ENCODE measurements at regions not wholly inside any gene's neighbourhood (a gene's known extent, or its start where the extent isn't known, plus 50 kb on each side); places are given as distances from the start of the nearest gene placed in this dataset.

DNA sequence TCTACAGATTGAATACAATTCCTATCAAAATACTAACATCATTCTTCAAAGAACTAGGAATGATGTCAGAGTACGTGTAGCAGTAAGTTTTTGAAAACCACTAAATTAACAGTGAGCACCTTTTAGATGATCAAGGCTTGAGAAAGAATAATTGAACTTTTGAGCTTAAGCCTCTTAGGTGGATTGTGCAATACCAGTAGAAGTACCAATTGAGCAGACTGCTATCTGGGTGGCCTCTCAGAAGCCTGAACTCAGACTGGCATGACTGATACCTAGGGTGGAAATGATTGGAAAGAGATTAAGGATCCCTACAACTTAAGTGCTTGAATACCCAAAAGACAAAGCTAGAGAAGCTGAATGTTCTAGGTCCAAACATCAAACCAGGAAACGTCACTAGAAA is 200.3 kb upstream of the GALNTL6 start:
- TF ChIP-seq CTCF (IDR thresholded peaks at IDR 0.05; ENCODE audit: control extremely low read depth in 1 of 3, insufficient read depth in 1 of 3, low read depth in 1 of 3, low read length in 3 of 3): no peak
- no peak for TF ChIP-seq POLR2A (IDR thresholded peaks at IDR 0.05; ENCODE audit: control extremely low read depth in 1 of 2, low read depth in 2 of 2, low read length in 2 of 2)
- no peak for TF ChIP-seq JUND (IDR thresholded peaks at IDR 0.05; ENCODE audit: low read length)
- no peak for TF ChIP-seq TAF1 (IDR thresholded peaks at IDR 0.05; ENCODE audit: low read depth, low read length)
- TF ChIP-seq POLR2AphosphoS5 (IDR thresholded peaks at IDR 0.05; ENCODE audit: low read depth, low read length): no peak
- no peak for TF ChIP-seq SIX5 (IDR thresholded peaks at IDR 0.05; ENCODE audit: low read depth, low read length)
- TF ChIP-seq KDM1A (IDR thresholded peaks at IDR 0.05; ENCODE audit: borderline replicate concordance, low read length): no peak
- TF ChIP-seq RNF2 (IDR thresholded peaks at IDR 0.05; ENCODE audit: borderline replicate concordance, low read depth, low read length, missing control alignments, poor library complexity, severe bottlenecking): no peak
- no peak for TF ChIP-seq EZH2 (IDR thresholded peaks at IDR 0.05; ENCODE audit: low read depth, low read length, severe bottlenecking)
- TF ChIP-seq PHF8 (conservative IDR thresholded peaks at IDR 0.05; ENCODE audit: low read depth, low read length): no peak
- no peak for TF ChIP-seq TEAD4 (IDR thresholded peaks at IDR 0.05; ENCODE audit: low read depth, low read length)
- TF ChIP-seq EP300 (IDR thresholded peaks at IDR 0.05; ENCODE audit: borderline replicate concordance in 1 of 2, low read depth in 2 of 2, low read length in 2 of 2): no peak
- TF ChIP-seq HDAC6 (IDR thresholded peaks at IDR 0.05; ENCODE audit: low read depth, low read length): no peak
